MM.1S (cell line): ENCODE measurements at regions not wholly inside any gene's neighbourhood (a gene's known extent, or its start where the extent isn't known, plus 50 kb on each side); places are given as distances from the start of the nearest gene placed in this dataset.
"Not testable (repeated sequence)": the region's sequence is repeated elsewhere in the genome, so short reads cannot be mapped to it uniquely, and the experiment has no call there.

Experiments used
- EZH2phosphoT487 ChIP-seq: fragments of 300-600 bp; sonication (generic); IDR thresholded peaks from 2 replicates; pipeline ENCODE4 v1.6.1; 2018; ENCODE audit warnings: antibody characterized with exemption, low read length
- TF ChIP-seq, protein P1 (sequence below): fragments of 300-600 bp; sonication (generic); IDR thresholded peaks from 2 replicates; pipeline ENCODE4 v1.5.1; 2016; ENCODE audit warnings: antibody characterized with exemption, low read length, mixed read lengths

DNA sequence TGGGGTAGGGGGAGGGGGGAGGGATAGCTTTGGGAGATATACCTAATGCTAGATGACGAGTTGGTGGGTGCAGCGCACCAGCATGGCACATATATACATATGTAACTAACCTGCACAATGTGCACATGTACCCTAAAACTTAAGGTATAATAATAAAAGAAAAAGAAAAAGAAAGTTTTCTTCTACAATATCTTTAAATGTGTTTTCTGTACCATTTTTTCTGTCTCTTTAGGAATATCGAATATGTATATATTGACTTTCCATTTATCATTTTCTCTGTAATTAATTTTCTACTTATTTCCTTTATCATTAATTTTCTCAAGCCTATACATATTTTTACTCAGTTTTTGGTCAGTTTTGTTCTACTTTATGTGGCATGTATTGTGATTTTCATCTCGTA, 203.5 kb downstream of the SHOX2 start:
- TF ChIP-seq, protein P1, sequence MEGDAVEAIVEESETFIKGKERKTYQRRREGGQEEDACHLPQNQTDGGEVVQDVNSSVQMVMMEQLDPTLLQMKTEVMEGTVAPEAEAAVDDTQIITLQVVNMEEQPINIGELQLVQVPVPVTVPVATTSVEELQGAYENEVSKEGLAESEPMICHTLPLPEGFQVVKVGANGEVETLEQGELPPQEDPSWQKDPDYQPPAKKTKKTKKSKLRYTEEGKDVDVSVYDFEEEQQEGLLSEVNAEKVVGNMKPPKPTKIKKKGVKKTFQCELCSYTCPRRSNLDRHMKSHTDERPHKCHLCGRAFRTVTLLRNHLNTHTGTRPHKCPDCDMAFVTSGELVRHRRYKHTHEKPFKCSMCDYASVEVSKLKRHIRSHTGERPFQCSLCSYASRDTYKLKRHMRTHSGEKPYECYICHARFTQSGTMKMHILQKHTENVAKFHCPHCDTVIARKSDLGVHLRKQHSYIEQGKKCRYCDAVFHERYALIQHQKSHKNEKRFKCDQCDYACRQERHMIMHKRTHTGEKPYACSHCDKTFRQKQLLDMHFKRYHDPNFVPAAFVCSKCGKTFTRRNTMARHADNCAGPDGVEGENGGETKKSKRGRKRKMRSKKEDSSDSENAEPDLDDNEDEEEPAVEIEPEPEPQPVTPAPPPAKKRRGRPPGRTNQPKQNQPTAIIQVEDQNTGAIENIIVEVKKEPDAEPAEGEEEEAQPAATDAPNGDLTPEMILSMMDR, result not testable (repeated sequence)
- TF ChIP-seq EZH2phosphoT487, result not testable (repeated sequence)
